ENCODE measurements at regions not wholly inside any gene's neighbourhood (a gene's known extent, or its start where the extent isn't known, plus 50 kb on each side); places are given as distances from the start of the nearest gene placed in this dataset.
"Not testable (repeated sequence)": the region's sequence is repeated elsewhere in the genome, so short reads cannot be mapped to it uniquely, and the experiment has no call there.

- no peak for DNase-seq
Measured at GRCh38 chr1:70827030-70827429, 220.6 kb downstream of the PTGER3 start.

GRCh38 chr1:70828177-70828576 lies 219.4 kb downstream of the PTGER3 start:
- no peak for DNase-seq

- not testable (repeated sequence) for DNase-seq
Measured at GRCh38 chr1:70834365-70834764, 213.3 kb downstream of the PTGER3 start.

- no peak for DNase-seq
Measured at GRCh38 chr1:70836456-70836855, 211.2 kb downstream of the PTGER3 start.

- DNase-seq = no peak
Measured at GRCh38 chr1:70840260-70840953, 207.2 kb downstream of the PTGER3 start.

GRCh38 chr1:70842562-70842961 lies 205.1 kb downstream of the PTGER3 start:
- no peak for DNase-seq

GRCh38 chr1:70843452-70843851 lies 204.2 kb downstream of the PTGER3 start:
- DNase-seq = no peak

- no peak for DNase-seq
Measured at GRCh38 chr1:70847013-70847412, 200.6 kb downstream of the PTGER3 start.

- no peak for DNase-seq
Measured at GRCh38 chr1:70855203-70855602, 192.4 kb downstream of the PTGER3 start.

- no peak for DNase-seq
Measured at GRCh38 chr1:70856201-70856600, 191.4 kb downstream of the PTGER3 start.

- DNase-seq = no peak
Measured at GRCh38 chr1:70863239-70863638, 184.4 kb downstream of the PTGER3 start.

- DNase-seq = no peak
Measured at GRCh38 chr1:70864302-70864701, 183.3 kb downstream of the PTGER3 start.

GRCh38 chr1:70866542-70867264 lies 180.9 kb downstream of the PTGER3 start:
- DNase-seq = no peak

- DNase-seq = no peak
Measured at GRCh38 chr1:70871790-70872189, 175.8 kb downstream of the PTGER3 start.

GRCh38 chr1:70874063-70874462 lies 173.6 kb downstream of the PTGER3 start:
- DNase-seq = no peak

GRCh38 chr1:70874818-70875217 lies 172.8 kb downstream of the PTGER3 start:
- no peak for DNase-seq

- no peak for DNase-seq
Measured at GRCh38 chr1:70877343-70877742, 170.3 kb downstream of the PTGER3 start.

GRCh38 chr1:70887936-70888335 lies 159.7 kb downstream of the PTGER3 start:
- DNase-seq = no peak

GRCh38 chr1:70888722-70889121 lies 158.9 kb downstream of the PTGER3 start:
- no peak for DNase-seq

GRCh38 chr1:70890408-70890807 lies 157.2 kb downstream of the PTGER3 start:
- DNase-seq = no peak

- no peak for DNase-seq
Measured at GRCh38 chr1:70891051-70891843, 156.4 kb downstream of the PTGER3 start.

- DNase-seq = no peak
Measured at GRCh38 chr1:70892140-70892539, 155.5 kb downstream of the PTGER3 start.

GRCh38 chr1:70892930-70893329 lies 154.7 kb downstream of the PTGER3 start:
- DNase-seq = no peak

GRCh38 chr1:70893381-70893780 lies 154.2 kb downstream of the PTGER3 start:
- no peak for DNase-seq

Data from stimulated activated CD4-positive, alpha-beta T cell treated with anti-CD3 and anti-CD28 coated beads, Interleukin-12 subunit alpha, Interleukin-12 subunit beta, amount 100 ng/mL, for 4 hours (primary cell).